ENCODE measurements at regions not wholly inside any gene's neighbourhood (a gene's known extent, or its start where the extent isn't known, plus 50 kb on each side); places are given as distances from the start of the nearest gene placed in this dataset.

DNA sequence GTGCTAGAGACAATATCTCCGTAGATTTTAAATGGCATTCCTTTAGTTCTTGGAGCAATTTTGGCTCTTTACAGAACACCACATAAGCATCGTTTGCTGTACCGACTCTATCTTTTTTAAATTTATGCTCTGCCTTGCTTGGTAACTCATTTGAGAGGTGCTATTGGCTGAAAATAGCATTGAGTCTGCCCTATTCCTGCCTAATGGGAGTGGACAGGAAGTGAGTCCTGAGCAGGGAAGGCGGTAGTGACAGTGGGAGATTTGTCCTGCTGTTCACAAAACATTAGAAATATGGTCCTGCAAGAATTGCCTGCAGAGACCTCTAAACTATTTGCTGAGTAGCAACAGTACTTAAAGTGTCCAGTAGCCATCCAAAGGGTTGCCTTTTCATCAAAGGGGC, 115.2 kb upstream of the IFNE start:
- TF ChIP-seq CTCF (IDR thresholded peaks at IDR 0.05) (no peak), POLR2A (IDR thresholded peaks at IDR 0.05) (no peak), POLR2AphosphoS5 (IDR thresholded peaks at IDR 0.05) (no peak)
